Fibroblast of lung (primary cell): ENCODE measurements at regions not wholly inside any gene's neighbourhood (a gene's known extent, or its start where the extent isn't known, plus 50 kb on each side); places are given as distances from the start of the nearest gene placed in this dataset.

Experiments
- DNase-seq, 2 donors: peaks; one replicate each; pipeline versions ENCODE4 v3.0.0 to v3.0.0-alpha.2; 2010; ENCODE audit warnings: low read depth in 2 of 2
- H2AFZ ChIP-seq: 2 replicates; pipeline ENCODE4 v1.5.1; 2012; ENCODE audit warnings: low read length, control low read depth, inconsistent platforms
- H3K27ac ChIP-seq: 2 replicates; pipeline ENCODE4 v1.5.1; 2011; ENCODE audit warnings: low read length, control low read depth; ENCODE audit not compliant: insufficient read depth
- H3K27me3 ChIP-seq: 2 replicates; pipeline ENCODE4 v1.5.1; 2011; ENCODE audit warnings: mild to moderate bottlenecking, low read length; ENCODE audit not compliant: control insufficient read depth, insufficient read depth
- H3K36me3 ChIP-seq: 2 replicates; pipeline ENCODE4 v1.5.1; 2011; ENCODE audit warnings: low read length; ENCODE audit not compliant: control insufficient read depth, insufficient read depth
- H3K4me1 ChIP-seq: 2 replicates; pipeline ENCODE4 v1.5.1; 2011; ENCODE audit warnings: low read length; ENCODE audit not compliant: control insufficient read depth, insufficient read depth; ENCODE audit errors: extremely low read depth
- H3K4me2 ChIP-seq: 2 replicates; pipeline ENCODE4 v1.5.1; 2011; ENCODE audit warnings: low read length, control low read depth; ENCODE audit not compliant: insufficient read depth; ENCODE audit errors: extremely low read depth
- H3K4me3 ChIP-seq, 4 experiments: fragments of 200-600 bp in 1 of 4; sonication (generic) in 1 of 4; replicated peaks in 1 of 4; 2 replicates each; pipeline ENCODE4 v1.5.1; 2011 to 2016; ENCODE audit warnings: low read length in 4 of 4, low read depth in 3 of 4, mild to moderate bottlenecking in 3 of 4, control low read depth in 2 of 4, inconsistent platforms in 1 of 4, mixed read lengths in 1 of 4; ENCODE audit not compliant: insufficient read depth in 1 of 4; ENCODE audit errors: control extremely low read depth in 1 of 4
- H3K79me2 ChIP-seq: 2 replicates; pipeline ENCODE4 v1.5.1; 2012; ENCODE audit warnings: mild to moderate bottlenecking, low read length, inconsistent platforms; ENCODE audit not compliant: control insufficient read depth, insufficient read depth
- H3K9ac ChIP-seq: 2 replicates; pipeline ENCODE4 v1.5.1; 2011; ENCODE audit warnings: mild to moderate bottlenecking, low read length, control low read depth; ENCODE audit not compliant: insufficient read depth
- H3K9me3 ChIP-seq: 2 replicates; pipeline ENCODE4 v1.5.1; 2012; ENCODE audit warnings: low read depth, low read length; ENCODE audit not compliant: control insufficient read depth, insufficient read depth
- H4K20me1 ChIP-seq: 2 replicates; pipeline ENCODE4 v1.5.1; 2011; ENCODE audit warnings: low read length; ENCODE audit not compliant: control insufficient read depth, insufficient read depth; ENCODE audit errors: extremely low read depth
- EZH2 ChIP-seq: IDR thresholded peaks from 2 replicates; pipeline ENCODE4 v1.5.1; 2012; ENCODE audit warnings: low read length, control low read depth, mild to moderate bottlenecking; ENCODE audit errors: missing control alignments
- TF ChIP-seq, protein P1 (sequence below), 2 donors: IDR thresholded peaks in 1 of 2; conservative IDR thresholded peaks in 1 of 2; 1 replicate in 1 of 2; 2 replicates in 1 of 2; pipeline ENCODE4 v1.5.1; 2011 to 2012; ENCODE audit warnings: low read length in 2 of 2, control low read depth in 1 of 2, inconsistent platforms in 1 of 2, low read depth in 1 of 2, mild to moderate bottlenecking in 1 of 2

DNA sequence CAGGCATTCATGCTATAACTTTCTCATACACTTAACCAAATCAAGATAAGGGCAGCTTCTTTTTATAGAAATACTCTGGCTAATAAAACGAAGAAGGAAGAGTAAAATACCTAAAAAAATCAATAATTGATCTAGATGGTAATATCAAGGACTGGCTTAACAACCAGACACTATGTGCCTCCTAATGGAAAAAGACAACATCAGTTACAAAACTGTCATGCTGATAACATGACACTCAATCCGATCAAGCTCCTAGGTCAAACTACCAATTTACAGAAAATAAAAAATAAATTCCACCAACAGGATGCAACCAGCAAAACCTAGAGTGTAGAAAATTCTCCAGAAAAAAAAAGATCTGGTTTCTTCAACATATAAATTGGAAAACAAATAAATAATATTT is 634.6 kb downstream of the IGSF11 start:
- H2AFZ ChIP-seq: no peak overlapping the region
- no peaks in the 10 kb centered on the region for H3K4me1 ChIP-seq
- no peak overlapping the region for H3K4me2 ChIP-seq
- no peaks in the 10 kb centered on the region for H4K20me1 ChIP-seq
- H3K27me3 ChIP-seq: no peaks in the 10 kb centered on the region
- no peak for DNase-seq
- H3K4me3 ChIP-seq: no peak overlapping the region
- no peaks in the 10 kb centered on the region for H3K36me3 ChIP-seq
- H3K27ac ChIP-seq: no peak overlapping the region
- no peak for TF ChIP-seq EZH2
- TF ChIP-seq, protein P1, sequence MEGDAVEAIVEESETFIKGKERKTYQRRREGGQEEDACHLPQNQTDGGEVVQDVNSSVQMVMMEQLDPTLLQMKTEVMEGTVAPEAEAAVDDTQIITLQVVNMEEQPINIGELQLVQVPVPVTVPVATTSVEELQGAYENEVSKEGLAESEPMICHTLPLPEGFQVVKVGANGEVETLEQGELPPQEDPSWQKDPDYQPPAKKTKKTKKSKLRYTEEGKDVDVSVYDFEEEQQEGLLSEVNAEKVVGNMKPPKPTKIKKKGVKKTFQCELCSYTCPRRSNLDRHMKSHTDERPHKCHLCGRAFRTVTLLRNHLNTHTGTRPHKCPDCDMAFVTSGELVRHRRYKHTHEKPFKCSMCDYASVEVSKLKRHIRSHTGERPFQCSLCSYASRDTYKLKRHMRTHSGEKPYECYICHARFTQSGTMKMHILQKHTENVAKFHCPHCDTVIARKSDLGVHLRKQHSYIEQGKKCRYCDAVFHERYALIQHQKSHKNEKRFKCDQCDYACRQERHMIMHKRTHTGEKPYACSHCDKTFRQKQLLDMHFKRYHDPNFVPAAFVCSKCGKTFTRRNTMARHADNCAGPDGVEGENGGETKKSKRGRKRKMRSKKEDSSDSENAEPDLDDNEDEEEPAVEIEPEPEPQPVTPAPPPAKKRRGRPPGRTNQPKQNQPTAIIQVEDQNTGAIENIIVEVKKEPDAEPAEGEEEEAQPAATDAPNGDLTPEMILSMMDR (conservative IDR thresholded peaks at IDR 0.05 in 1 of 2, IDR thresholded peaks at IDR 0.05 in 1 of 2; ENCODE audit: low read depth in 1 of 2, low read length in 2 of 2): no peak
- H3K79me2 ChIP-seq: no peaks in the 10 kb centered on the region
- no peak overlapping the region for H3K9ac ChIP-seq
- no peaks in the 10 kb centered on the region for H3K9me3 ChIP-seq

DNA sequence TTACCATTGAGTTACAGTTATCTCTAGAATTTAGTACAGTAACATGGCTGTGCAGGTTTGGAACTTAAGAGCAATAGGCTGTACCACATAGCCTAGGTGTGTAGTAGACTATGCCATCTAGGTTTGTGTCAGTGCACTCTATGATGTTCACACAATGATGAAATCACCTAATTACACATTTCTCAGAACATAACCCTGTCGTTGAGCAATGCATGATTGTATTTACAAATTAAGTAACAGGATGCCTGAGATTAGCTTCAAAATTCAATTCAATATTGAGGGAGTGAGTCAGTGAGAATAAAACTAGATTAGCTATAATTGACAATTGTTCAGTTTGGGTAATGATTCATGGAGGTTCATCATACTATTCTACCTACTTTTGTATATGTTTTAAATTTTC is 633.8 kb downstream of the IGSF11 start:
- Histone ChIP-seq H3K9ac (no peak overlapping the region), H3K79me2 (no peaks in the 10 kb centered on the region), H3K9me3 (no peaks in the 10 kb centered on the region), H3K4me2 (no peak overlapping the region), H3K4me3 (no peak overlapping the region), H2AFZ (no peak overlapping the region), H3K27ac (no peak overlapping the region), H3K4me1 (no peaks in the 10 kb centered on the region), H3K36me3 (no peaks in the 10 kb centered on the region), H4K20me1 (no peaks in the 10 kb centered on the region), H3K27me3 (no peaks in the 10 kb centered on the region)
- TF ChIP-seq EZH2: no peak
- TF ChIP-seq, protein P1 (conservative IDR thresholded peaks at IDR 0.05 in 1 of 2, IDR thresholded peaks at IDR 0.05 in 1 of 2; ENCODE audit: low read depth in 1 of 2, low read length in 2 of 2): no peak
- no peak for DNase-seq

DNA sequence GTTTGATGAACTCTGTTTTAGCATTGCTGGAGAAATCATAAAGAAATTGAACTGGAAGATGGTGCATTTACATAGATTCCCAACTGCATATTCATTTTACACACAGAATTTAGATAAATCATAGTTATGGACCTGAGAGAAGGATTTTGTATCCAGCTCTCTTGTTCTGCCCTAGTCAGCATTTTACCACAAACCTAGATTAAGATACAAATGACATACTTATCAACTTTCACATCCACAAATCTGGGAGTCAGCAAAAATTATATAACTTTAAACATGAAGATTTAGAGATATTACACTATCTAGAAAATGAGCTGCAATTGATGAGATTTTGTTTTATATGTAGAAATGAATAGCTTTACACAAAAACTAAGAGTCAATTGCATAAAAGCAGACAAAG is 632.8 kb downstream of the IGSF11 start:
- Histone ChIP-seq H3K79me2 (no peaks in the 10 kb centered on the region), H3K9ac (no peak overlapping the region), H2AFZ (no peak overlapping the region), H3K9me3 (no peaks in the 10 kb centered on the region), H4K20me1 (no peaks in the 10 kb centered on the region), H3K36me3 (no peaks in the 10 kb centered on the region), H3K27me3 (no peaks in the 10 kb centered on the region), H3K4me3 (no peak overlapping the region), H3K4me1 (no peaks in the 10 kb centered on the region), H3K4me2 (no peak overlapping the region), H3K27ac (no peak overlapping the region)
- DNase-seq: no peak
- TF ChIP-seq, protein P1 (conservative IDR thresholded peaks at IDR 0.05 in 1 of 2, IDR thresholded peaks at IDR 0.05 in 1 of 2; ENCODE audit: low read depth in 1 of 2, low read length in 2 of 2): no peak
- TF ChIP-seq EZH2: no peak
